HG03108 (cell line): ENCODE measurements at regions not wholly inside any gene's neighbourhood (a gene's known extent, or its start where the extent isn't known, plus 50 kb on each side); places are given as distances from the start of the nearest gene placed in this dataset.

Experiments
- ATAC-seq: cut with Tn5 transposase; IDR thresholded peaks from one replicate; pipeline ENCODE4 v1.9.1; 2021; ENCODE audit warnings: moderate library complexity; ENCODE audit not compliant: unreplicated experiment

- no peak for ATAC-seq
Measured at GRCh38 chr15:100783291-100783690, 96.3 kb upstream of the ALDH1A3 start.

GRCh38 chr15:100783760-100784492 lies 95.7 kb upstream of the ALDH1A3 start:
- no peak for ATAC-seq

- ATAC-seq = no peak
Measured at GRCh38 chr15:100784493-100785180, 95.0 kb upstream of the ALDH1A3 start.

- ATAC-seq = no peak
Measured at GRCh38 chr15:100785181-100786138, 94.2 kb upstream of the ALDH1A3 start.

- ATAC-seq = no peak
Measured at GRCh38 chr15:100786139-100786531, 93.5 kb upstream of the ALDH1A3 start.

GRCh38 chr15:100786901-100787566 lies 92.6 kb upstream of the ALDH1A3 start:
- no peak for ATAC-seq

GRCh38 chr15:100787567-100788417 lies 91.8 kb upstream of the ALDH1A3 start:
- ATAC-seq = no peak

GRCh38 chr15:100788418-100789105 lies 91.1 kb upstream of the ALDH1A3 start:
- no peak for ATAC-seq

GRCh38 chr15:100790786-100791265 lies 88.8 kb upstream of the ALDH1A3 start:
- no peak for ATAC-seq

- ATAC-seq = no peak
Measured at GRCh38 chr15:100794008-100794407, 85.6 kb upstream of the ALDH1A3 start.

- ATAC-seq = no peak
Measured at GRCh38 chr15:100801256-100801900, 78.3 kb upstream of the ALDH1A3 start.

GRCh38 chr15:100802421-100803170 lies 77.0 kb upstream of the ALDH1A3 start:
- no peak for ATAC-seq

- no peak for ATAC-seq
Measured at GRCh38 chr15:100803171-100803440, 76.5 kb upstream of the ALDH1A3 start.

GRCh38 chr15:100806157-100806556 lies 73.5 kb upstream of the ALDH1A3 start:
- no peak for ATAC-seq

- ATAC-seq = no peak
Measured at GRCh38 chr15:100807028-100807427, 72.6 kb upstream of the ALDH1A3 start.

GRCh38 chr15:100808691-100809090 lies 70.9 kb upstream of the ALDH1A3 start:
- ATAC-seq = no peak

- no peak for ATAC-seq
Measured at GRCh38 chr15:100809151-100809550, 70.5 kb upstream of the ALDH1A3 start.

GRCh38 chr15:100809587-100809986 lies 70.0 kb upstream of the ALDH1A3 start:
- ATAC-seq = no peak
